ENCODE measurements at regions not wholly inside any gene's neighbourhood (a gene's known extent, or its start where the extent isn't known, plus 50 kb on each side); places are given as distances from the start of the nearest gene placed in this dataset.
"Not testable (repeated sequence)": the region's sequence is repeated elsewhere in the genome, so short reads cannot be mapped to it uniquely, and the experiment has no call there.

- peaks cover 29% of the 10 kb centered on the region for H3K27me3 Mint-ChIP-seq
- H3K36me3 Mint-ChIP-seq (ENCODE audit: insufficient read depth) = peaks cover under 1% of the 10 kb centered on the region
- peaks cover 17% of the 10 kb centered on the region for H3K4me1 Mint-ChIP-seq
- H3K4me3 Mint-ChIP-seq = no peak overlapping the region
- H3K27ac Mint-ChIP-seq (ENCODE audit: low read depth) = no peak overlapping the region
- no peak for ATAC-seq (replicated peaks; ENCODE audit: extremely low read depth, poor library complexity, severe bottlenecking)
- no peak for DNase-seq (ENCODE audit: low spot score in 2 of 2)
- H3K9me3 Mint-ChIP-seq = peaks cover 3% of the 10 kb centered on the region
These were observed 50.3 kb downstream of the RBFOX3 start for GRCh38 chr17:79560527-79560926.

GRCh38 chr17:79559111-79559887 is 51.6 kb downstream of the RBFOX3 start:
- Mint-ChIP-seq H3K36me3 (ENCODE audit: insufficient read depth) (peaks cover 3% of the 10 kb centered on the region), H3K4me3 (no peak overlapping the region), H3K27ac (ENCODE audit: low read depth) (no peak overlapping the region)

GRCh38 chr17:79558091-79558900 is 52.6 kb downstream of the RBFOX3 start:
- Mint-ChIP-seq H3K27ac (ENCODE audit: low read depth) (peak overlapping the region; percentile 63), H3K36me3 (ENCODE audit: insufficient read depth) (peaks cover 3% of the 10 kb centered on the region), H3K27me3 (peaks cover 14% of the 10 kb centered on the region), H3K9me3 (peaks cover 6% of the 10 kb centered on the region), H3K4me3 (no peak overlapping the region), H3K4me1 (peaks cover 19% of the 10 kb centered on the region)
- no peak for DNase-seq (ENCODE audit: low spot score in 2 of 2)
- ATAC-seq (replicated peaks; ENCODE audit: extremely low read depth, poor library complexity, severe bottlenecking) = no peak

More at GRCh38 chr17:79559111-79559887, 51.6 kb downstream of the RBFOX3 start:
- Mint-ChIP-seq H3K4me1 (peaks cover 19% of the 10 kb centered on the region), H3K27me3 (peaks cover 24% of the 10 kb centered on the region), H3K9me3 (peaks cover 6% of the 10 kb centered on the region)
- ATAC-seq (replicated peaks; ENCODE audit: extremely low read depth, poor library complexity, severe bottlenecking) (no peak), DNase-seq (ENCODE audit: low spot score in 2 of 2) (no peak)

GRCh38 chr17:79557276-79558090 is 53.4 kb downstream of the RBFOX3 start:
- H3K4me1 Mint-ChIP-seq = peaks cover 19% of the 10 kb centered on the region
- no peak overlapping the region for H3K4me3 Mint-ChIP-seq
- H3K9me3 Mint-ChIP-seq = peaks cover 6% of the 10 kb centered on the region
- H3K36me3 Mint-ChIP-seq (ENCODE audit: insufficient read depth) = peaks cover 3% of the 10 kb centered on the region
- DNase-seq (ENCODE audit: low spot score in 2 of 2) (no peak), ATAC-seq (replicated peaks; ENCODE audit: extremely low read depth, poor library complexity, severe bottlenecking) (no peak)
- peak overlapping the region; percentile 63 for H3K27ac Mint-ChIP-seq (ENCODE audit: low read depth)
- peaks cover 6% of the 10 kb centered on the region for H3K27me3 Mint-ChIP-seq

- peaks cover 19% of the 10 kb centered on the region for H3K4me1 Mint-ChIP-seq
- no peaks in the 10 kb centered on the region for H3K27me3 Mint-ChIP-seq
- peak; percentile 88 for ATAC-seq (replicated peaks; ENCODE audit: extremely low read depth, poor library complexity, severe bottlenecking)
- H3K27ac Mint-ChIP-seq (ENCODE audit: low read depth) = peak overlapping the region; percentile 83
- peaks cover 3% of the 10 kb centered on the region for H3K36me3 Mint-ChIP-seq (ENCODE audit: insufficient read depth)
- peaks cover 6% of the 10 kb centered on the region for H3K9me3 Mint-ChIP-seq
- DNase-seq (ENCODE audit: low spot score in 2 of 2) = peak in 1 of 2 donors; percentile 14
- H3K4me3 Mint-ChIP-seq = peak overlapping the region; percentile 67
These were observed 54.6 kb downstream of the RBFOX3 start for GRCh38 chr17:79556271-79556670.

- H3K4me3 Mint-ChIP-seq = peak overlapping the region; percentile 0
- no peak for ATAC-seq (replicated peaks; ENCODE audit: extremely low read depth, poor library complexity, severe bottlenecking)
- H3K27ac Mint-ChIP-seq (ENCODE audit: low read depth) = peak overlapping the region; percentile 83
These were observed 55.3 kb downstream of the RBFOX3 start for GRCh38 chr17:79555543-79555942.

GRCh38 chr17:79554346-79554745 is 56.5 kb downstream of the RBFOX3 start:
- H3K4me1 Mint-ChIP-seq = peaks cover 19% of the 10 kb centered on the region
- not testable (repeated sequence) for H3K9me3 Mint-ChIP-seq; DNase-seq (ENCODE audit: low spot score in 2 of 2); H3K36me3 Mint-ChIP-seq (ENCODE audit: insufficient read depth); H3K4me3 Mint-ChIP-seq; H3K27me3 Mint-ChIP-seq; H3K27ac Mint-ChIP-seq (ENCODE audit: low read depth); ATAC-seq (replicated peaks; ENCODE audit: extremely low read depth, poor library complexity, severe bottlenecking)

More at GRCh38 chr17:79555543-79555942, 55.3 kb downstream of the RBFOX3 start:
- no peak for DNase-seq (ENCODE audit: low spot score in 2 of 2)
- H3K27me3 Mint-ChIP-seq = no peaks in the 10 kb centered on the region
- peaks cover 19% of the 10 kb centered on the region for H3K4me1 Mint-ChIP-seq
- peaks cover 3% of the 10 kb centered on the region for H3K36me3 Mint-ChIP-seq (ENCODE audit: insufficient read depth)
- H3K9me3 Mint-ChIP-seq = peaks cover 6% of the 10 kb centered on the region

GRCh38 chr17:79552824-79553223 is 58.0 kb downstream of the RBFOX3 start:
- DNase-seq (ENCODE audit: low spot score in 2 of 2) (no peak), ATAC-seq (replicated peaks; ENCODE audit: extremely low read depth, poor library complexity, severe bottlenecking) (no peak)
- no peak overlapping the region for H3K4me3 Mint-ChIP-seq
- H3K4me1 Mint-ChIP-seq = peaks cover 16% of the 10 kb centered on the region
- no peak overlapping the region for H3K27ac Mint-ChIP-seq (ENCODE audit: low read depth)
- H3K27me3 Mint-ChIP-seq = no peaks in the 10 kb centered on the region
- peaks cover 5% of the 10 kb centered on the region for H3K36me3 Mint-ChIP-seq (ENCODE audit: insufficient read depth)
- H3K9me3 Mint-ChIP-seq = peaks cover 6% of the 10 kb centered on the region

GRCh38 chr17:79552405-79552804 is 58.4 kb downstream of the RBFOX3 start:
- peaks cover 6% of the 10 kb centered on the region for H3K9me3 Mint-ChIP-seq
- peaks cover 5% of the 10 kb centered on the region for H3K36me3 Mint-ChIP-seq (ENCODE audit: insufficient read depth)
- peaks cover 14% of the 10 kb centered on the region for H3K4me1 Mint-ChIP-seq
- DNase-seq (ENCODE audit: low spot score in 2 of 2) (no peak), ATAC-seq (replicated peaks; ENCODE audit: extremely low read depth, poor library complexity, severe bottlenecking) (no peak)
- H3K4me3 Mint-ChIP-seq = no peak overlapping the region
- H3K27ac Mint-ChIP-seq (ENCODE audit: low read depth) = no peak overlapping the region
- no peaks in the 10 kb centered on the region for H3K27me3 Mint-ChIP-seq

- no peak overlapping the region for H3K27ac Mint-ChIP-seq (ENCODE audit: low read depth)
- H3K27me3 Mint-ChIP-seq = peaks cover 9% of the 10 kb centered on the region
- ATAC-seq (replicated peaks; ENCODE audit: extremely low read depth, poor library complexity, severe bottlenecking) = no peak
- H3K9me3 Mint-ChIP-seq = no peaks in the 10 kb centered on the region
- H3K4me1 Mint-ChIP-seq = no peaks in the 10 kb centered on the region
- H3K4me3 Mint-ChIP-seq = no peak overlapping the region
- peaks cover 2% of the 10 kb centered on the region for H3K36me3 Mint-ChIP-seq (ENCODE audit: insufficient read depth)
- DNase-seq (ENCODE audit: low spot score in 2 of 2) = no peak
These were observed 61.5 kb downstream of the RBFOX3 start for GRCh38 chr17:79549141-79549915.

- DNase-seq (ENCODE audit: low spot score in 2 of 2) = no peak
- H3K4me1 Mint-ChIP-seq = no peaks in the 10 kb centered on the region
These were observed 62.7 kb downstream of the RBFOX3 start for GRCh38 chr17:79548116-79548515.

GRCh38 chr17:79547586-79547985 is 63.3 kb downstream of the RBFOX3 start:
- H3K36me3 Mint-ChIP-seq (ENCODE audit: insufficient read depth) = peaks cover 2% of the 10 kb centered on the region
- peaks cover 9% of the 10 kb centered on the region for H3K27me3 Mint-ChIP-seq
- ATAC-seq (replicated peaks; ENCODE audit: extremely low read depth, poor library complexity, severe bottlenecking) (no peak), DNase-seq (ENCODE audit: low spot score in 2 of 2) (no peak)
- H3K4me1 Mint-ChIP-seq = no peaks in the 10 kb centered on the region
- no peak overlapping the region for H3K4me3 Mint-ChIP-seq
- H3K9me3 Mint-ChIP-seq = no peaks in the 10 kb centered on the region
- no peak overlapping the region for H3K27ac Mint-ChIP-seq (ENCODE audit: low read depth)

More at GRCh38 chr17:79548116-79548515, 62.7 kb downstream of the RBFOX3 start:
- H3K27ac Mint-ChIP-seq (ENCODE audit: low read depth) = no peak overlapping the region
- peaks cover 2% of the 10 kb centered on the region for H3K36me3 Mint-ChIP-seq (ENCODE audit: insufficient read depth)
- ATAC-seq (replicated peaks; ENCODE audit: extremely low read depth, poor library complexity, severe bottlenecking) = no peak
- H3K27me3 Mint-ChIP-seq = peaks cover 9% of the 10 kb centered on the region
- H3K9me3 Mint-ChIP-seq = no peaks in the 10 kb centered on the region
- no peak overlapping the region for H3K4me3 Mint-ChIP-seq
